Daoy (cell line): ENCODE measurements at regions not wholly inside any gene's neighbourhood (a gene's known extent, or its start where the extent isn't known, plus 50 kb on each side); places are given as distances from the start of the nearest gene placed in this dataset.

Experiments
- DNase-seq: peaks from one replicate; pipeline ENCODE4 v3.0.0-alpha.2; 2015; ENCODE audit warnings: low read depth

DNA sequence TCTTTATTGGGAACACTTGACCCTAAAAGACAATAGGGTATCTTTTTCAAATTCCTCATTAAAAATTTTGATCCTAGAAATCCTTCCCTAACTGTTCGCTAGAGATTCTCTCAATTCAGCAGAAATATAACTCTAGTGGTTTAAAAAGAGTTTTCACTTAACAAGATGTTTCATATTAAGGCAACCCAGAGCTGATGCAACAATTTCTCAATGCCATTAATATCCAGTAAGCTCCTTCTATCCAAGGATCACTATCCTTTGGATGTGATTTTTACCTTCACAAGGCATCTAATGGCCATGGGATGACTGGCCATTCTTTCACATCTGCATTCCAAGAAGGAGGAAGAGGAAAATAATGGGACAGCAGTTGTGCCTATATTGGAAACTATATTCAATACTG lies 183.4 kb downstream of the ANKRD50 start:
- DNase-seq, result no peak

DNA sequence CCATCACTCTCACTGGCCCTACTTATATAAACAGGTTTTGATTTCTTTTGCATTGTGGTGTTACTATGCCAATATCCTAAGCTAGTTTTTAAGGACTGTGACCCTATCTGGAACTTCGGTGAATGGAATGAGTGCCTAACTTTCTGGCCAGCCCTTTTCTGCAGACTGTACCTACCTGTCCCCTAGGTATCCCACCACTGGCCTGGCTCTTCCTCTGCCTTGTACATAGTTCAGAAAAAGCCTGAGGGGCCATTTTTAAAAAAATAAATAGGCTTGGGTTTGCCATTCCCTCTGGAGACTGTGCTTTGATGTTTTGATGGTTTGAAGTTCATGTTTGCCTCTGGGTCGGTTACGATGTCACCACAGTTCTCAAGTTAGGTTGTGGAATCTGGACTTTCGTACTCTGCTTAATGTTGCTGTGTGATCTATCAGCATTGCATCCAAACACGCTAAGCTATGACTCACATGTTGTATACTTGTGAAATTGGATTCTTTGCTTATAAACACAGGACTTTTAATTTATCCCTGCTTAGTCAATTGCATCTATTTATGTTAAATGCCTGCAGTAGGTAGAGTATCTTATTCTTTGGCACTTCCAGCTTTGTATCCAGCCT lies 182.0 kb downstream of the ANKRD50 start:
- no peak for DNase-seq

GRCh38 chr4:124534131-124534530 lies 178.4 kb downstream of the ANKRD50 start:
- DNase-seq, result no peak

DNA sequence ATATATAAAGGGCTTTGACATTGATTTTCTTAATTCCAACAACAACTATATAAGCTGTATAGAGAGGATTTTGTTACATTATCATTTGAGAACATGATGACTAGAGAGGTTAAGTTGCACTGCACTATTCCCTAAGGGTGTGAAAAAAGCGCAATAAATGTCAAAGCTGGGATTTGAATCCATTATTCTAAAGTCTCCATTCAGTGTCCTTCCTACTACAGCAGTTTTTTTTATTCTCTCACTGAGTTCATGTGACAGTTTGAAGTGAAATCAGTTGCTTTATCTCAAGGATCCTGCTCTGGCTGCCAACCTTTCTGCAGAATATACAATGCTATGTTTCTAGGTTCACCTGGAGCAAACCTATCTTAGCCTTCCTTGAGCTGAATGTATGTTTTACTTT lies 177.5 kb downstream of the ANKRD50 start:
- no peak for DNase-seq

DNA sequence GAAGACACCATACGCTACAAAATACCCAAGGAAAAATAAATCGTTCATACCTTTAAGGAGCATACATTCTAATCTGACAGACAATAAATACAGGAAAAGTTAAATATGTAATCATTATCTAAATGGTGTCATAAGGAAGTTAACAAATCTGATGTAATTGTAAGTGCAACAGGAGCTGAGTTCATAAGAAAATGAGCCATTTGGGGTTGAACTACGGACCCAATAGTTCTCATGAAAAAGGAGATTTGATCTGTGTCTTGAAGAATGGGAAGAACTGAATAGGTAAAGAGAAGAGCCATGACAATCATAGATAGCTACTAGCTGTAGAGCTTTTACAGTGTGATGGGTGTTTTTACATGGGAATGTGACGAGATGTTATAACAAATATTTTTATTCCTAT lies 175.6 kb downstream of the ANKRD50 start:
- no peak for DNase-seq

- no peak for DNase-seq
Measured at GRCh38 chr4:124537971-124538370, 174.6 kb downstream of the ANKRD50 start.

- no peak for DNase-seq
Measured at GRCh38 chr4:124540014-124540413, 172.5 kb downstream of the ANKRD50 start.

DNA sequence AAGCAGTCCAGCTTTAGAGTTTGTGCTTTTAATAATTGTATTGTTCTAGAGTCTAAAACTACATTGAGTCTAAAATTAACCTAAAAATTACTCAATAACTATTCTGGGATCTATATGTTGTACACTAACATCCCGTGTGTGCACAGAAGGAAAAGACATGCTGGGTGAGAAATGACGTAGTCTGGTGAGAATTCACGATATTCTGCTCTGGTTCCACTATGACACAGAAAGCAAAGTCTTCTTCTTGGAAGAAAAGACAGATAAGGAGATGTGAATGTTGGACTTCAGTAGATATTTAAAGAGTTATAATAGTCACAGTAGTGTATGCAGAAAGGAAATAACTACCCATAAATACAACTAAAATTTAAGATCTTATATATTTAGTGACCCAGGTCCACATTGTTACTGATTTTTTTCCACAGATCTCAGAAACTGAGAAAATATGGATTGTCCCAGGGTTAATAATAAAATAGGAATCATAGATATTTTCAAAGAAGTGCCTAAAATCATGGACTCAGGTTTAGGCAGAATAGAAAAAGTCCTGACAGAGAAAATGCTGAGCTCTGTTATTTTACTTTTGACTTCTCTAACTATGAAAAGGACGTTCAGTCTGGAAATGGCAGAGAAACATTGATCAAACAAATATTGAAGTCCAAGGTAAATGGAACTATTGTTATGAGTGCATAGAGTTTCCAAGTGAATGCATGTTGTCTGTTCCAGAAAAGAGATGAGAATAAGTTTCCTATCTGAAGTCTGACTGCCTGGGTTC lies 170.7 kb downstream of the ANKRD50 start:
- DNase-seq, result no peak

DNA sequence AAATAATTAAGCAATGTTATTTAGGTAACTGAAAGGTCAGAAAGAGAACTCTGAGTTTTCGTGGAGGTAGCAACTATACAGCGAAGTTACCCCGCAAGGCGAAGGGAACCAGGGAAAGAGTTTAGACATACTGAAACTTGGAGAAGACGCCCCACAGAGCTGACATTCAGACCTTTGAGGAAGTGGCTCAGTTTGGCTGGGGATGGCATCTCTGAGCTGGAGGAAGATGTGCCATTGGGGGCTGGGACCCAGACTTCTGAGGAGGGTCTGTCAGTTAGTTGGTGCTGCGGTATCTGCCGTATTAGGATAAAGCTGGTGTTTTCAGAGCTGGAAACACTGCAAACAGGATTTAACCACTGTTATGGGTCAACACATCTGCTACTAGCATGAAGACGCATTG lies 156.6 kb downstream of the ANKRD50 start:
- no peak for DNase-seq

- no peak for DNase-seq
Measured at GRCh38 chr4:124564121-124564520, 148.4 kb downstream of the ANKRD50 start.

GRCh38 chr4:124565371-124565770 lies 147.2 kb downstream of the ANKRD50 start:
- no peak for DNase-seq

DNA sequence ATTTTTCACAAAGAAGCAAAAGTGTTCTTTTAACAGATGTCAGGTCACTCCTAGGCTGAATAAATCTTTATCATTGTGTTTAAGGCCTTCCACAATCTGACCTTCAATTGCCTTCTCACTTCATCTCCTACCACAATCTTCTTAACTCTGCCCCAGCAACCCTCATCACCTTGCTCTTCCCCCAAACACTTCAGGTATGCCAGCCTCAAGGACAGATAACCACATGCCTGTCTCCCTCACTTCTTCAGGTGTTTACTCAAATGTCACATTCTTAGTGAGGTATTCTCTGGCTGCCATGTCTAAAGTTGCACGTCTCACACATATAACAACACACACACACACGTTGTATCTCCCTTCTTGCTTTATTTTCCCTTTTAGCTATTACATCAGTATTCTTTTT lies 146.5 kb downstream of the ANKRD50 start:
- DNase-seq, result no peak

GRCh38 chr4:124573056-124573455 lies 139.5 kb downstream of the ANKRD50 start:
- no peak for DNase-seq

DNA sequence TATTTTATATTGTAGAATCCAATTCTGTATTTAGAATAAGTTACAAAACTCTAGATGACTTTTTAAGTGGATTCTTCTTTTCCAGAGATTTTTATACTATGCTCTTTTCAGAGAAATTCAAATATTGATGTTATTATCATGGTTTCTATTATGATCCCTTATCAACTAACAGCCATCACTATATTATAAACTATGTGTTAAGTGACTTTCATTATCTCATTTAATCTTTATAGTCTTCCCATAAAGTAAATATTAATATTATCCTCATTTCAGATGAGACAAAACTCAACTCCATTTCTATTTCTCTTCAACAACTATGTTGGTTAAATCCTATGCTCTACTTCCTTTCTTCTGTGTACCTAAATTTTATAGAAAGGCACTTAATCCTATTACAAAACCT lies 132.6 kb downstream of the ANKRD50 start:
- DNase-seq, result no peak

DNA sequence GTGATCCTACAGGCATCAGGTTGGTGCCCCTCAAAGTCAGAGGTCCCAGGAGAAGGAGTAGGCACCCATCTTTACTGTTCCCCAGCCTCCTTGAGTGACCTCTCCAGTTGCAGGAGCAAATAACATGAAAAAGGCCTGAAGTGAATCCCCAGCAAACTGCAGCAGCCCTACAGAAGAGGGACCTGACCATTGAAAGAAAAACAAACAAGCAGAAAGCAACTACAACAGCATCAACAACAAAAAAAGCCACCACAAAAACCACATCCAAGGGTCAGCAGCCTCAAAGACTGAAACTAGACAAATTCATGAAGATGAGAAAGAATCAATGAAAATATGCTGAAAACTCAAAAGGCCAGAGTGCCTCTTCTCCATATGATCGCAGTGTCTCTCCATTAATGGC lies 128.7 kb downstream of the ANKRD50 start:
- no peak for DNase-seq

DNA sequence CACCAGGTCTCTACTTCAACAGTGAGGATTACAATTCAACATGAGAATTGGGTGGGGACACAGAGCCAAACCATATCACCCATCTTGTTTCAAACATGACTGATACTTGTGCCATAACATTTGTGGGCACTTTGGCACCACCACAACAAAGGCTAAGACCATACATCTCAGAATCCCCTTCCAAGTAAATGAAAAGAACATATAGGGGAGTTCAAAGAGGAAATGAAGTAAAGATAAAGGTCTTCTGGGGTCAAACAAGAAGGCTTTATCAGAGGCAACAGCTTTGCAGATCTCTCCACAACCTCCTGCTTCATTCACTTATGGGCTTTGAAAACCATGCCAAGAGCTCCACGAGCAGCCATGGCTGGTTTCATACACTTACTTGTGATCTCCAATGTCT lies 122.7 kb downstream of the ANKRD50 start:
- no peak for DNase-seq

GRCh38 chr4:124590480-124590879 lies 122.1 kb downstream of the ANKRD50 start:
- no peak for DNase-seq

DNA sequence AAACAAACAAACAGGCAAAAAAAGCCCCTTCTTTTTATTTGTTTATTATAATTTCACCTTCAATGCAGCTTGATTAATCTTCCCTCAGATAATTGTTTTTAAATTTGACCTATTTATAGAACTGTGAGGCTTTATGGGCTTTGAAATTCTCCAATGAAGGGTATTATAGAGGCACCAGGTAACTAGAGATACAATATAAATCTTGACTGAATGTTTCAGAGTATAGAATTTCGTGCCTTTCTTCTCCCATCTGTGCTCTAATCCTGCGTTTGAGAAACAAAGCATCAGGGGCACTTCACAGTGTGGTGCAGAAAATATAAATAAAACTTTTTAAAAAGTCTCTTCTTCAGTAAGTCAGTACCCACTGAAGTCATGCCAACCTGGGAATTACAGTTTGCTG lies 120.9 kb downstream of the ANKRD50 start:
- no peak for DNase-seq

DNA sequence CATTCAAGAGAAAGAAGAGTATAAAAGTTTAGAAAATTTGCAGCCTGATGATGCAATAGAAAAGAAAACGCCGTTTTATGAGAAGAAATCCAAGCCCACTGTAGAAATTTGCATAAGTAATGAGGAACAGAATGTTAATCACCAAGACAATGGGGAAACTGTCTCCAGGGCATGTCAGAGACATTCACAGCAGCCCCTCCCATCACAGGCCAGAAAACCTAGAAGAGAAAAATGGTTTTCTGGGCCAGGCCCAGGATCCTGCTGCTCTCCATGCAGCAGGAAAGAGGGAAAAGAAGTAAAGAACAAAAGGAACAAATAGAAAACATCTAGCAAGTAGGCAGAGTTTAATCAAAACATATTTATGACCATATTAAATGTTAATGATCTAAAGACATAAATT lies 119.0 kb downstream of the ANKRD50 start:
- DNase-seq, result no peak

- DNase-seq, result no peak
Measured at GRCh38 chr4:124594945-124595344, 117.6 kb downstream of the ANKRD50 start.

- DNase-seq, result no peak
Measured at GRCh38 chr4:124596816-124597215, 115.7 kb downstream of the ANKRD50 start.

DNA sequence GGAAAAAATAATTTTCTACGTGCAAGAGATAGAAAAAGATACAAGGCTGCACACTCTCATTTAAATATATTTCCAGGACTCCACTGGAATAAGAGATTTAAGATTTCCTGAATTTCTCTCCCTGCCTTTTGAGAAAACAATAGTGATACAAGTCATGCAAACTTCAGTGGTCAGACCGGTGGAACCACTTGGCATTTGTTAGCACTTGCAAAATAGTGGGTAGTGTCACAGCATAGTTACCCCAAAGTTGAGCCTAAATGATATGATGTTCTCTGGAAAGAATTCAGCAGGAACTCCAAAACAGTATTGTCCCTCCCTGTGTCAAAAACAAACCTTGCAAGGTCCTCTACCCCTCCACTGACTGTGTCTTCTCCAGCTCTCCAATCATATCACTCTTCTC lies 102.3 kb downstream of the ANKRD50 start:
- no peak for DNase-seq
